ENCODE measurements at regions not wholly inside any gene's neighbourhood (a gene's known extent, or its start where the extent isn't known, plus 50 kb on each side); places are given as distances from the start of the nearest gene placed in this dataset.

DNA sequence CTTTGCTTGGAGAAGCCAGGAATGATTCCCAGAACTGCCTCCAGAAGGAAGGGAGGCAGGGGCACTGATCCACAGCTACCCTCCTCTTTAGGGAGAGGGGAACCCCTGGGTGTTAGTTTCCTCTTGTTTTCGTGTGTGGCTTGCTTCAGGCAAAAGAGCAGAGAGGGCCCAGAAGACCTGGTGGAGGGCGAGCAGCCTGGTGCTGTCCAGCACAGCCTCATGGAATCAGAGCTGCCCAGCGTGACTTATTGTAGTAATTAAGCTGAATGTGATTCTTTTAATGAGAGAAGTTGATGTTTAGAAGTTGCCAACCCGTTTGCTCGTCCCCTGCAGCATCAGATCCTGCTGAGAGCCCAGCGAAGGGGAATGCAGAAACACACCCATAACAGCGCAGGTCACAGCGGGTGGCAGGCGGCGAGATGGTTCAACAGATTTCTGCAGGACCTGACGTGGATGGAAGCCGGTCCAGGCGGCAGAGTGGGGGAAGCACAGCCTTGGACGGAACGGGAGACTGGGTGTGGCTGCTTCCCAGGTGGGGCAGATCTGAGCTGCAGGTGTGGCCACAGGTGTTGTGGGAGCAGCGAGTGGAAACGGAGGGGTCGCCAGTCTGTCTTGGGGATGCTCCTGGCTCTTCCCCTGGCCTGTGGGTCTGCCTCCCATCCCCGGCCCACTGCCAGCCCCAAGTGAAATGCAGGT lies 53.7 kb upstream of the SHH start:
- DNase-seq (ENCODE audit: low read depth) = no peak

DNA sequence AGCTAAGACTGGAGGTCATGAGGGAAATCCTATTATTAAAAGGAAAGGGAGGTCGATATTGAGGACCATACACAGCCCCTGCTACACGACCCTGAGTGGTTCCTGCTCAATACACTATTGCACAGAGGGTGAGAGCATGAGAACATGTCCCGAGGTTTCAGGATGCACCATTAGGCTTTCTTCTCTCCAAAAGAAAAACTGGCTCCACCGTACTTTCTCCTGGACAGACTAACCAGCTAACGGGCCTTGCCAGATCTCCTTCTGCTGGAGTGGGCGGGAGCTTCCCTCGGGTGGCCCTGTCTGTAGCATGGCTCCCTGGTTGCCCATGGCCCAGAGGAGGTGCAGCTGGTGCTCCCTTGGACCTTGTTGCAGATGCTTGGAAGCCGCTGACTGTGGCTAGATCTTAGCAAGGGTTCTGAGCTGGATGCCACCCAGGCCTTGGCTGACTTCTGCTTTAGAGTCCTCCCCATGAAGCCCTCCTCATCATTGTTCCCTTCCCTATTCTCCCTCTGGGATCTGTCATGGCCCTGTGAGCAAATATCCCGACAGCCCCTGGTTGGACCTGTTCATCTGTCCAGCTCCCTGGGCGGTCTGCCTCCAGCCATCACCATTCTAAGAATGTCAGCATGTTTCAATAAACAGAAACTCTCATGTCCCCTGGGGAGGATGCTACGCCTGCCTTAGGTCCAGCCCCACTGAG lies 52.9 kb upstream of the SHH start:
- DNase-seq (ENCODE audit: low read depth) = no peak

DNA sequence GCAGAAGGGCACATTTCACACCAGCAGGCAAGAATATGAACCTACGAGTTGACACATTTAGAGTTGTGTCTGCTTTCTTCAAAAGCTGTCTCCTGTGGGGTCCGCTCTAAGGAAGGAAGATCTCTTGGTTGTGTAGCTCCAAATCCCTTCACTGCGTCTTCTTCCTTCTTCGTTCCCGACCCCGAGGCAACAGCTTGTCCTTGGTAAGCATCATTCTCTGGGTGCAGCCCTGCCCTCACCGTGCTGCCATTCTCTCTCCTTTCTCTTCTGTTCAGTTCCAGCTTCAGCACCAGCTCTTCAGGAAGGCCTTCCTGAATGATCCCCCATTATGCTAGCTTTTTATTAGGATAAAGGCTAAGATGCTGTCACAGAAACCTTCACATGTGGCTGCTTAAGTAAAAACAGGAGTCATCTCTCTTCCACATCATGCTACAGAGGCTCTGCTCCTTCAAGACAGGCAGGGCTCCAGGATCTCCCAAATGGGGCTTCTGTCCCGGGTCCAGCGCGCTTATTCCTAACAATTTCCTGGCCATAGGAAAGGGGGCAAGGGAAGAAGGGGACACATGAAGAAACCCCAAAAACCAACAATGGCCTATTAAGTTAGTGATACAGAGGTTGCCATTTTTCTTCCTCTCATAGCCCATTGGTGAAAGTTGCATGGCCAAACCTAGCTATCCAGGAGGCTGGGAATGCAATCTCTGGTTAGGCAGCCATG lies 52.2 kb upstream of the SHH start:
- DNase-seq (ENCODE audit: low read depth) = no peak

DNA sequence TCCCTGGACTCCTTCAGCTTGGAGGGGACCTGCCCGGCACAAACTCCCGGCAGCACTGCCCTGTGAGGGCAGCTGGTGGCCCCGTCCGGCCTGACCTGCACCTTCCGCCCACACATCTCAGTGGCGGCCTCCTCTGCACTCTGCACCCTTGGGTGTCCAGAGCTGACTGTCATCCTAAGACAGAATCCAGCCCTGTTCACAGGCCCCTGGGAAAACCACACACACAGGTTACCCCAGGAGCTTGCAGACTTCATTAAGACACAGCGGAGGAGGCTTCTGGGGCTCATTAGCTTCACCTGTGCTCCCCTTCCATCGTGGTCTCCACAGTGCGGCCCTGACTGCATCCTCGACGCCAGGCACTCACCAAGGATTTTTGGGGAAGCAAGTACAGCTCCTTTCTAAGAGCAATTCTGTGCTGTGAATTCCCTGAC lies 51.5 kb upstream of the SHH start:
- no peak for DNase-seq (ENCODE audit: low read depth)

DNA sequence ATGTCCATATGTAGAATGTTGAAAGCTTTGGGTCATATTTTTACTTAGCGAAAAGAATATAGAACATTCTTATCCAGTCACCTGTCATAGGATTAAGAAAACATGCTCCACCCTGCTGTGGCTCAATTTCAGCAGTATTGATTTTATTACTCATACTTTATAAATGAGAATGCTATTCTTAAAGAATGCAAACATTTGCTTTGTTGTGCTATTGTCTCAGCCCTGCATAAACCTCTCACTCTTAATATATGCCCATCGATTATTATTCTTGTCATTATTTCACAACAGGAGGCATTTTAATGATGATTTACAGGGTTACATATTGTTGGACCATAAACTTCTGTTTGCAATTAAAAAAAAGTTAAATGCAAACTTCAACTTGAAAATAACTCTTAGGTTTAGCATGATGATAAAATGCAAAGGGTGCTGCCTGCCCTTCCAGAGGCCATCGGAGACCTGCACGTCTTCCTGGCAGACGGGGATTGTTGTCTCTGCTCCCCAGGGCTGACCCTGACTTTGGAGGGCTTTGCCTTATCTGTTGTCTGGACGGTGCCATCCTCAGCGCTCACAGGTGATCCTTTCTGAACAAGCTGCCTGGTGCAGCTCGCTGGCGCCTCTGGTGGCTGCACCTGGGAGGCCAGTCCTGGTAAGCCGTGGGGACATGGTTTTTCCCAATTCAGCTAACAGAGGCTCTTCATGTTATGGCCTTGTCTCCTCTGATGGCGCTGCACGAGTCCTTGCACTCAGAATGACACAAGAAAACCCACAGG lies 50.0 kb upstream of the SHH start:
- DNase-seq (ENCODE audit: low read depth) = no peak

Measured in EH (cell line).